A673 (cell line): ENCODE measurements at regions not wholly inside any gene's neighbourhood (a gene's known extent, or its start where the extent isn't known, plus 50 kb on each side); places are given as distances from the start of the nearest gene placed in this dataset.

ENCODE experiments used
- EZH2 ChIP-seq: fragments of 200-600 bp; sonication (generic); IDR thresholded peaks from 2 replicates; pipeline ENCODE4 v1.6.1; 2017; ENCODE audit warnings: borderline replicate concordance, low read depth, mild to moderate bottlenecking, mixed read lengths, antibody characterized with exemption, low read length; ENCODE audit not compliant: poor library complexity, severe bottlenecking
- TF ChIP-seq, protein P1 (sequence below): fragments of 300-800, 200-600 bp; sonication (generic); conservative IDR thresholded peaks from 2 replicates; pipeline ENCODE4 v1.5.1; 2017; ENCODE audit warnings: low read depth, mild to moderate bottlenecking, antibody characterized with exemption, low read length, moderate library complexity, mixed read lengths

DNA sequence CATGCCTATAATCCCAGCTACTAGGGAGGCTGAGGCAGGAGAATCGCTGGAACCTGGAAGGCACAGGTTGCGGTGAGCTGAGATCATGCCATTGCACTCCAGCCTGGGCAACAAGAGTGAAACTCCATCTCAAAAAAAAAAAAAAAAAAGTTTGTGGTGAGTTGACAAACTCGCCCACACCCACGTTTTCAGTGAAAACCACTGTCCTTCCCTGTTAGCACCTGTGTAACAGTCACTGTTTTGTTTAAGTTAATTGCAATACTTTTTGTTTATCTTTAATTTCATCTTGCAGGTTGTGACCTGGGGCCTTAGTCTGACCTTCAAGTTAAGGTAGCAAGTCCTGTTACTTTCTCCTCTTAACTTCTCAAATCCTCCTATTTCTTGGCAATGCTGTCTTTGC is 65.5 kb upstream of the SKOR2 start:
- TF ChIP-seq, protein P1, sequence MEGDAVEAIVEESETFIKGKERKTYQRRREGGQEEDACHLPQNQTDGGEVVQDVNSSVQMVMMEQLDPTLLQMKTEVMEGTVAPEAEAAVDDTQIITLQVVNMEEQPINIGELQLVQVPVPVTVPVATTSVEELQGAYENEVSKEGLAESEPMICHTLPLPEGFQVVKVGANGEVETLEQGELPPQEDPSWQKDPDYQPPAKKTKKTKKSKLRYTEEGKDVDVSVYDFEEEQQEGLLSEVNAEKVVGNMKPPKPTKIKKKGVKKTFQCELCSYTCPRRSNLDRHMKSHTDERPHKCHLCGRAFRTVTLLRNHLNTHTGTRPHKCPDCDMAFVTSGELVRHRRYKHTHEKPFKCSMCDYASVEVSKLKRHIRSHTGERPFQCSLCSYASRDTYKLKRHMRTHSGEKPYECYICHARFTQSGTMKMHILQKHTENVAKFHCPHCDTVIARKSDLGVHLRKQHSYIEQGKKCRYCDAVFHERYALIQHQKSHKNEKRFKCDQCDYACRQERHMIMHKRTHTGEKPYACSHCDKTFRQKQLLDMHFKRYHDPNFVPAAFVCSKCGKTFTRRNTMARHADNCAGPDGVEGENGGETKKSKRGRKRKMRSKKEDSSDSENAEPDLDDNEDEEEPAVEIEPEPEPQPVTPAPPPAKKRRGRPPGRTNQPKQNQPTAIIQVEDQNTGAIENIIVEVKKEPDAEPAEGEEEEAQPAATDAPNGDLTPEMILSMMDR = no peak
- TF ChIP-seq EZH2 = no peak
